Sigmoid colon (tissue), 4 donors: ENCODE measurements at regions not wholly inside any gene's neighbourhood (a gene's known extent, or its start where the extent isn't known, plus 50 kb on each side); places are given as distances from the start of the nearest gene placed in this dataset.

Experiments
- EP300 ChIP-seq, 4 donors: sonication (generic); formaldehyde crosslinking; IDR thresholded peaks; one replicate each; pipeline ENCODE4 v1.6.1; 2017; ENCODE audit warnings: antibody characterized with exemption in 4 of 4
- POLR2A ChIP-seq, 2 donors: fragments of 450-650 bp; IDR thresholded peaks; one replicate each; pipeline ENCODE4 v1.6.1; 2016; ENCODE audit warnings: antibody characterized with exemption in 2 of 2, mild to moderate bottlenecking in 2 of 2, moderate library complexity in 2 of 2
- TF ChIP-seq, protein P1 (sequence below), 4 experiments: fragments of 450-650 bp in 3 of 4; fragments of 200-600 bp in 1 of 4; IDR thresholded peaks; one replicate each; pipeline ENCODE4 v1.5.1; 2016 to 2019; ENCODE audit warnings: antibody characterized with exemption in 4 of 4, mild to moderate bottlenecking in 3 of 4, moderate library complexity in 2 of 4

DNA sequence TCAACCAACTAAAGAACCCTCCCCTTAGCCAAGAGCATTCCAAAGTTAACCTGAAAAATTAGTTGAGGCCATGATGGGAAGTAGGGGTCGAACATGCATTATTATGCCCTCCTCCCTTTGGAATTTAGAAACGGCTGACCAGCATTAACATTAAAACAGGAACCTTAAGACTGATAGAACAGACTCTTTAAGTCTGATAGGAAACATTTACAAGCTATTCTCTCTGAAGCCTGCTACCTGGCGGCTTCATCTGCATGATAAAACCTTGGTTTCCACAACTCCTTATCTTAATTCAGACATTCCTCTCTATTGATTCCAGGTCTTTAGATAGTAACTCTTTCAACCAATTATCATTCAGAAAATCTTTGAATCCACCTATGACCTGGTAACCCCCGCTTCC, 331.0 kb downstream of the CGGBP1 start:
- TF ChIP-seq, protein P1, sequence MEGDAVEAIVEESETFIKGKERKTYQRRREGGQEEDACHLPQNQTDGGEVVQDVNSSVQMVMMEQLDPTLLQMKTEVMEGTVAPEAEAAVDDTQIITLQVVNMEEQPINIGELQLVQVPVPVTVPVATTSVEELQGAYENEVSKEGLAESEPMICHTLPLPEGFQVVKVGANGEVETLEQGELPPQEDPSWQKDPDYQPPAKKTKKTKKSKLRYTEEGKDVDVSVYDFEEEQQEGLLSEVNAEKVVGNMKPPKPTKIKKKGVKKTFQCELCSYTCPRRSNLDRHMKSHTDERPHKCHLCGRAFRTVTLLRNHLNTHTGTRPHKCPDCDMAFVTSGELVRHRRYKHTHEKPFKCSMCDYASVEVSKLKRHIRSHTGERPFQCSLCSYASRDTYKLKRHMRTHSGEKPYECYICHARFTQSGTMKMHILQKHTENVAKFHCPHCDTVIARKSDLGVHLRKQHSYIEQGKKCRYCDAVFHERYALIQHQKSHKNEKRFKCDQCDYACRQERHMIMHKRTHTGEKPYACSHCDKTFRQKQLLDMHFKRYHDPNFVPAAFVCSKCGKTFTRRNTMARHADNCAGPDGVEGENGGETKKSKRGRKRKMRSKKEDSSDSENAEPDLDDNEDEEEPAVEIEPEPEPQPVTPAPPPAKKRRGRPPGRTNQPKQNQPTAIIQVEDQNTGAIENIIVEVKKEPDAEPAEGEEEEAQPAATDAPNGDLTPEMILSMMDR (IDR thresholded peaks at IDR 0.05) = no peak
- TF ChIP-seq POLR2A (IDR thresholded peaks at IDR 0.05) (no peak), EP300 (IDR thresholded peaks at IDR 0.05) (no peak)
